HL-60 (cell line): ENCODE measurements at regions not wholly inside any gene's neighbourhood (a gene's known extent, or its start where the extent isn't known, plus 50 kb on each side); places are given as distances from the start of the nearest gene placed in this dataset.

Source experiments
- TF ChIP-seq, protein P1 (sequence below): IDR thresholded peaks from 2 replicates; pipeline ENCODE4 v1.6.1; 2012; ENCODE audit warnings: low read depth; ENCODE audit not compliant: insufficient replicate concordance
- TF ChIP-seq, protein P2 (sequence below): IDR thresholded peaks from one replicate; pipeline ENCODE4 v1.5.1; 2011; ENCODE audit warnings: low read length, control low read depth, inconsistent platforms; ENCODE audit not compliant: insufficient read depth

DNA sequence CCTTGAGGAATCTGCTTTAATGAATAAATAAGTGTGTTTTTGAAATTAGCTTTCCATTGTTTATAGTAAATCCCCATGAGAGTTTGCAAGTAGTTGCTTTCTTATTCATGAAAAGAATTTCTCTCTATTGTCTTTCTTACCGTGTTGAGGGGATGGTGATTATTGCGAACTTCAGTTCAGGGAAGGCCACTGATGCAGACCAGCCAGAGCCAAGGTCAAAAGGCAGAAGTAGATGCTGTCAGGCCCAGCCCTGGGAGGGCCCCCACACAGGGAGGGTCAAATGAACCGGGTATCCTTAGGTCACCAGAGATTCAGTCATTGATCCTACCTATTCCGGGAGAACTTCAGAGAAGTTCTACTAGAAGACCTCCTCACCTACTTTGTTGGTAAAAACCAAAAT is 185.9 kb downstream of the NUFIP1 start:
- TF ChIP-seq, protein P1, sequence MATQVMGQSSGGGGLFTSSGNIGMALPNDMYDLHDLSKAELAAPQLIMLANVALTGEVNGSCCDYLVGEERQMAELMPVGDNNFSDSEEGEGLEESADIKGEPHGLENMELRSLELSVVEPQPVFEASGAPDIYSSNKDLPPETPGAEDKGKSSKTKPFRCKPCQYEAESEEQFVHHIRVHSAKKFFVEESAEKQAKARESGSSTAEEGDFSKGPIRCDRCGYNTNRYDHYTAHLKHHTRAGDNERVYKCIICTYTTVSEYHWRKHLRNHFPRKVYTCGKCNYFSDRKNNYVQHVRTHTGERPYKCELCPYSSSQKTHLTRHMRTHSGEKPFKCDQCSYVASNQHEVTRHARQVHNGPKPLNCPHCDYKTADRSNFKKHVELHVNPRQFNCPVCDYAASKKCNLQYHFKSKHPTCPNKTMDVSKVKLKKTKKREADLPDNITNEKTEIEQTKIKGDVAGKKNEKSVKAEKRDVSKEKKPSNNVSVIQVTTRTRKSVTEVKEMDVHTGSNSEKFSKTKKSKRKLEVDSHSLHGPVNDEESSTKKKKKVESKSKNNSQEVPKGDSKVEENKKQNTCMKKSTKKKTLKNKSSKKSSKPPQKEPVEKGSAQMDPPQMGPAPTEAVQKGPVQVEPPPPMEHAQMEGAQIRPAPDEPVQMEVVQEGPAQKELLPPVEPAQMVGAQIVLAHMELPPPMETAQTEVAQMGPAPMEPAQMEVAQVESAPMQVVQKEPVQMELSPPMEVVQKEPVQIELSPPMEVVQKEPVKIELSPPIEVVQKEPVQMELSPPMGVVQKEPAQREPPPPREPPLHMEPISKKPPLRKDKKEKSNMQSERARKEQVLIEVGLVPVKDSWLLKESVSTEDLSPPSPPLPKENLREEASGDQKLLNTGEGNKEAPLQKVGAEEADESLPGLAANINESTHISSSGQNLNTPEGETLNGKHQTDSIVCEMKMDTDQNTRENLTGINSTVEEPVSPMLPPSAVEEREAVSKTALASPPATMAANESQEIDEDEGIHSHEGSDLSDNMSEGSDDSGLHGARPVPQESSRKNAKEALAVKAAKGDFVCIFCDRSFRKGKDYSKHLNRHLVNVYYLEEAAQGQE = no peak
- TF ChIP-seq, protein P2, sequence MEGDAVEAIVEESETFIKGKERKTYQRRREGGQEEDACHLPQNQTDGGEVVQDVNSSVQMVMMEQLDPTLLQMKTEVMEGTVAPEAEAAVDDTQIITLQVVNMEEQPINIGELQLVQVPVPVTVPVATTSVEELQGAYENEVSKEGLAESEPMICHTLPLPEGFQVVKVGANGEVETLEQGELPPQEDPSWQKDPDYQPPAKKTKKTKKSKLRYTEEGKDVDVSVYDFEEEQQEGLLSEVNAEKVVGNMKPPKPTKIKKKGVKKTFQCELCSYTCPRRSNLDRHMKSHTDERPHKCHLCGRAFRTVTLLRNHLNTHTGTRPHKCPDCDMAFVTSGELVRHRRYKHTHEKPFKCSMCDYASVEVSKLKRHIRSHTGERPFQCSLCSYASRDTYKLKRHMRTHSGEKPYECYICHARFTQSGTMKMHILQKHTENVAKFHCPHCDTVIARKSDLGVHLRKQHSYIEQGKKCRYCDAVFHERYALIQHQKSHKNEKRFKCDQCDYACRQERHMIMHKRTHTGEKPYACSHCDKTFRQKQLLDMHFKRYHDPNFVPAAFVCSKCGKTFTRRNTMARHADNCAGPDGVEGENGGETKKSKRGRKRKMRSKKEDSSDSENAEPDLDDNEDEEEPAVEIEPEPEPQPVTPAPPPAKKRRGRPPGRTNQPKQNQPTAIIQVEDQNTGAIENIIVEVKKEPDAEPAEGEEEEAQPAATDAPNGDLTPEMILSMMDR = no peak
